DND-41 (cell line): ENCODE measurements at regions not wholly inside any gene's neighbourhood (a gene's known extent, or its start where the extent isn't known, plus 50 kb on each side); places are given as distances from the start of the nearest gene placed in this dataset.

Source experiments
- ATAC-seq: fragments of 200-7000 bp; cut with Tn5 transposase; 3 replicates; pipeline ENCODE4 v1.9.1; 2021; ENCODE audit warnings: low read depth; ENCODE audit not compliant: insufficient read depth
- DNase-seq: peaks from one replicate; pipeline ENCODE4 v3.0.0-alpha.2; 2020
- H2AFZ ChIP-seq: 2 replicates; pipeline ENCODE4 v1.6.0; 2012; ENCODE audit warnings: low read depth, low read length
- H3K27ac ChIP-seq: 2 replicates; pipeline ENCODE4 v1.5.1; 2012; ENCODE audit warnings: low read length, inconsistent platforms
- H3K27me3 ChIP-seq: fragments of 200-600 bp; sonication (generic); 2 replicates; pipeline ENCODE4 v1.6.0; 2012; ENCODE audit warnings: low read length, mild to moderate bottlenecking, inconsistent platforms; ENCODE audit not compliant: insufficient read depth, poor library complexity
- H3K36me3 ChIP-seq: 2 replicates; pipeline ENCODE4 v1.5.1; 2012; ENCODE audit warnings: low read length, inconsistent platforms; ENCODE audit not compliant: insufficient read depth
- H3K4me1 ChIP-seq: 2 replicates; pipeline ENCODE4 v1.5.1; 2012; ENCODE audit warnings: mild to moderate bottlenecking, low read length; ENCODE audit not compliant: insufficient read depth
- H3K4me2 ChIP-seq: 2 replicates; pipeline ENCODE4 v1.6.0; 2012; ENCODE audit warnings: mild to moderate bottlenecking, moderate library complexity, low read length, inconsistent platforms; ENCODE audit not compliant: insufficient read depth
- H3K4me3 ChIP-seq, 2 experiments: fragments of 200-600 bp in 1 of 2; shearing (Covaris generic) in 1 of 2; 2 replicates each; pipeline ENCODE4 v1.5.1; 2012 to 2016; ENCODE audit warnings: inconsistent platforms in 2 of 2, low read length in 2 of 2, mild to moderate bottlenecking in 2 of 2, low read depth in 1 of 2, moderate library complexity in 1 of 2
- H3K79me2 ChIP-seq: 2 replicates; pipeline ENCODE4 v1.6.0; 2012; ENCODE audit warnings: low read length, inconsistent platforms; ENCODE audit not compliant: insufficient read depth
- H3K9ac ChIP-seq: 2 replicates; pipeline ENCODE4 v1.6.0; 2012; ENCODE audit warnings: low read depth, mild to moderate bottlenecking, inconsistent platforms, low read length, moderate library complexity
- H3K9me3 ChIP-seq: 2 replicates; pipeline ENCODE4 v1.5.1; 2012; ENCODE audit warnings: low read length, moderate library complexity, mild to moderate bottlenecking, inconsistent platforms; ENCODE audit not compliant: insufficient read depth, severe bottlenecking
- H4K20me1 ChIP-seq: 2 replicates; pipeline ENCODE4 v1.6.0; 2012; ENCODE audit warnings: low read length; ENCODE audit not compliant: insufficient read depth
- EZH2 ChIP-seq: IDR thresholded peaks from 3 replicates; pipeline ENCODE4 v1.6.1; 2012; ENCODE audit warnings: borderline replicate concordance, low read depth, mild to moderate bottlenecking, moderate library complexity, low read length, inconsistent platforms; ENCODE audit not compliant: severe bottlenecking
- TF ChIP-seq, protein P1 (sequence below): IDR thresholded peaks from 2 replicates; pipeline ENCODE4 v1.5.1; 2012; ENCODE audit warnings: borderline replicate concordance, low read length, moderate library complexity, mild to moderate bottlenecking; ENCODE audit not compliant: poor library complexity, severe bottlenecking; ENCODE audit errors: extremely low read depth

DNA sequence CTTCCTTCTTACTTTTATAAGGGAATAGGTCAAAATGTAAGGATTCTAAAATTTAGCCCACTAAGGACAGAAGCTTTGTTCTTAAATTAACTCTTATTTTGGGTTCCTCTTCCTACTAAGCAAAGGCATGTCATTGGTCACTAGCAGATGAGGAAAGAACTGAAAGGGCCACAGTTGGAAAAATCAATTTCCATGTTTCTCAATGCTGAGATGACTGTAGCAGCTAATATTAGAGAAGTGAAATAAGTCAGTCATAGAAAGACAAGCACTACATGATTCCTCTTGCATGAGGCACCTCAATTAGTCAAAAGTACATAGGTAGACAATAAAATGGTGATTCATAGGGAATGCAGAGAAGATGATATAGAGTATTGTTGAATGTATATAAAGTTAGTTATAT is 353.7 kb downstream of the RSL24D1 start:
- H3K4me3 ChIP-seq: no peak overlapping the region
- no peaks in the 10 kb centered on the region for H3K27me3 ChIP-seq
- no peaks in the 10 kb centered on the region for H4K20me1 ChIP-seq
- TF ChIP-seq, protein P1, sequence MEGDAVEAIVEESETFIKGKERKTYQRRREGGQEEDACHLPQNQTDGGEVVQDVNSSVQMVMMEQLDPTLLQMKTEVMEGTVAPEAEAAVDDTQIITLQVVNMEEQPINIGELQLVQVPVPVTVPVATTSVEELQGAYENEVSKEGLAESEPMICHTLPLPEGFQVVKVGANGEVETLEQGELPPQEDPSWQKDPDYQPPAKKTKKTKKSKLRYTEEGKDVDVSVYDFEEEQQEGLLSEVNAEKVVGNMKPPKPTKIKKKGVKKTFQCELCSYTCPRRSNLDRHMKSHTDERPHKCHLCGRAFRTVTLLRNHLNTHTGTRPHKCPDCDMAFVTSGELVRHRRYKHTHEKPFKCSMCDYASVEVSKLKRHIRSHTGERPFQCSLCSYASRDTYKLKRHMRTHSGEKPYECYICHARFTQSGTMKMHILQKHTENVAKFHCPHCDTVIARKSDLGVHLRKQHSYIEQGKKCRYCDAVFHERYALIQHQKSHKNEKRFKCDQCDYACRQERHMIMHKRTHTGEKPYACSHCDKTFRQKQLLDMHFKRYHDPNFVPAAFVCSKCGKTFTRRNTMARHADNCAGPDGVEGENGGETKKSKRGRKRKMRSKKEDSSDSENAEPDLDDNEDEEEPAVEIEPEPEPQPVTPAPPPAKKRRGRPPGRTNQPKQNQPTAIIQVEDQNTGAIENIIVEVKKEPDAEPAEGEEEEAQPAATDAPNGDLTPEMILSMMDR: no peak
- no peak for TF ChIP-seq EZH2
- no peaks in the 10 kb centered on the region for H3K36me3 ChIP-seq
- no peak overlapping the region for H2AFZ ChIP-seq
- H3K9me3 ChIP-seq: no peaks in the 10 kb centered on the region
- H3K9ac ChIP-seq: no peak overlapping the region
- no peaks in the 10 kb centered on the region for H3K79me2 ChIP-seq
- DNase-seq (no peak), ATAC-seq (no peak)
- H3K4me2 ChIP-seq: no peak overlapping the region
- H3K4me1 ChIP-seq: no peaks in the 10 kb centered on the region
- H3K27ac ChIP-seq: no peak overlapping the region

DNA sequence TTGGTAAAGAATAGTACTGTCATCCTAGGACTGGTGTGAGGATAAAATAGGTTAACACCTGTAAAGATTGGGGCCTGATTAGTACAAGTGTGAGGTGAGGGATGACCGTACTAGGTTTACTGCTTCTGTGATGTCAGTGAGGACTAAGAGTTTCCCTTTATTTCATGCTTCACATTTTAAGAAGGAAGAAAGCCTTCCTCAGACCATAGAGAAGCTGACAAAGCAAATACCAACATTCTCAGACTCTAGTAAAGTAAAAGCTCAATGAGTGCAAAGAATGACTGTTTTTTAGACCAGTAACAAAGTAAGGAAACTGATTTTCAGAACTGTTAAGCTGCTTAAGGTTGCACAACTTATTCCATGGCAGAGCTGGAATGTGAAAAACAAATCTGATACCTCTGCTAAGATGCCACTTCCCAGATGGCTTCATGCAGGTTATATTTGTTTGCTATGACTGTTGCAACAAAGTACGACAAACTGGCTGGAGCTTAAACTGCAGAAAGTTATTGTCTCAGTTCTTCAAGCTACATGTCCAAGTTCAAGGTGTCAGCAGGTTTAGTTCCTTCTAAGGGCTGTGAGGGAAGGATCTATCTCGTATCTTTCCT is 354.9 kb downstream of the RSL24D1 start:
- ATAC-seq (no peak), DNase-seq (no peak)
- Histone ChIP-seq H4K20me1 (no peaks in the 10 kb centered on the region), H3K9me3 (no peaks in the 10 kb centered on the region), H3K9ac (no peak overlapping the region), H3K27me3 (no peaks in the 10 kb centered on the region), H3K4me1 (no peaks in the 10 kb centered on the region), H3K36me3 (no peaks in the 10 kb centered on the region), H2AFZ (no peak overlapping the region), H3K4me2 (no peak overlapping the region), H3K79me2 (no peaks in the 10 kb centered on the region), H3K4me3 (no peak overlapping the region), H3K27ac (no peak overlapping the region)
- no peak for TF ChIP-seq EZH2
- TF ChIP-seq, protein P1: no peak

DNA sequence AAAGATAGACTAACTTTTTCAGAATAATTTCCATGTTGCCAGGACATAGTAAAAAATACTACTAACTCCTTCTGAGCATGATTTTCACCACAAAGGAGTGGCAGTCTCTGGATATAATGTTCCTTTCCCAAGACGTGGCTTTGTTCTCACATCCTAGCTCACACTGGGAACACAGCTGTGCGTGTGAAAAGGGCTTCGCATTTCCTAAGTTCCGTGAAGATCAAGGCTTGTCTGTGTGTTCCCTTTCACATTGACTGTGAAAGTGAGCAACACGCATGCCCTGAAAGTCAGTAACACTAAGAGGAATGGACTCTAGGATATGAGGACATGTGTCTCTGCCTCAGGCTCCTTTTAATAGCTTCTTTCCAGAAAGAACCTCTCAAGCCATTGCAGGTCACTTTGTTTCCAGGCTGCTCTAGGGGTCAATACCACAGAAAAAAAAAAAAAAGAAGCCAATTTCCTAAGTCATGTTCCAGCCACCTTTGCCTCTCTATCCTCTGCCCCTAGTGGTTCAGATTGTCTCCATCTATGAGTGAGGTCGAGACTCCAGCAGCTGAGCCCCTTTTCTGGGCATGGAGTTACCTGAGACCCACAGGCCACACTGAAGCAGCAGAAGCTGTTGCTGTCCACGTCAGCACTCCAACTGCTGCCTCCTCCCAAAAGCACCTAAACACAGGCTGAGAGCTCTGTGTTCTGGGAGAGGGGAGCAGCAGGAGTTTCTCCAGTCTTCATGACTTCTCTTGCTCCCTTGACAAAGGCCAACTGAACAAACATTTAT is 355.9 kb downstream of the RSL24D1 start:
- no peak for TF ChIP-seq EZH2
- TF ChIP-seq, protein P1: no peak
- Histone ChIP-seq H3K4me2 (no peak overlapping the region), H4K20me1 (no peaks in the 10 kb centered on the region), H2AFZ (no peak overlapping the region), H3K4me1 (no peaks in the 10 kb centered on the region), H3K27ac (no peak overlapping the region), H3K36me3 (no peaks in the 10 kb centered on the region), H3K79me2 (no peaks in the 10 kb centered on the region), H3K4me3 (no peak overlapping the region), H3K9me3 (no peaks in the 10 kb centered on the region), H3K27me3 (no peaks in the 10 kb centered on the region), H3K9ac (no peak overlapping the region)
- DNase-seq: no peak
- ATAC-seq: no peak
